ENCODE measurements at regions not wholly inside any gene's neighbourhood (a gene's known extent, or its start where the extent isn't known, plus 50 kb on each side); places are given as distances from the start of the nearest gene placed in this dataset.
"Not testable (repeated sequence)": the region's sequence is repeated elsewhere in the genome, so short reads cannot be mapped to it uniquely, and the experiment has no call there.

DNA sequence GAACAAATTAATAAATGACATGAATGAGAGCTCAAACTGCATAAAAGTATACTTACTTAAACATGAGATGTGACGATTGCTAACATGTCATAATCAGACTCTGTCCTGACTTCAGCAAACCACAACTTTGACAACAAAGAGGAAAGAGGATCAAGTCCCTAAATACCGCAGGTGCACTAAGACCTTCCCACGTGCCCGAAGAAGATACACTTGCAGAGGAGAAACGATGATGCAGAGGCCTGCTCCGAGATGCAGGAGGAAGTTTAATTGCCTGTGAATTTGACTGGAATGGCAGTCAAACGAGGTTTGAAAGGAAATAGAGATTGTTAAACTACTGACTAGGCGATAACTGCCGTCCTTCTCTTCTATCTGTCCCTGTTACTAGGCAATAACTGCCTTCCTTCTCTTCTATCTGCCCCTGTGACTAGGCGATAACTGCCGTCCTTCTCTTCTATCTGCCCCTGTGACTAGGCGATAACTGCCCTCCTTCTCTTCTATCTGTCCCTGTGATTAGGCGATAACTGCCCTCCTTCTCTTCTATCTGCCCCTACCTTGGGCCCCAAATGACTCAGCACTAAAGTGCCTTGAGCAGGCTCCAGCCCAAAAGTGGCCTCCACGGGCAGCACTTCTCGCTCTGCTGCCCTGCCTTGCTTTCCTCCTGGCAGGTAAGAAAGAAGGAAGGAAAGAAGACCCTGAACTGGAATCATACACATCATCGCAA is 2226.0 kb upstream of the DEFB115 start:
- not testable (repeated sequence) for H3K4me1 ChIP-seq (ENCODE audit: control insufficient read depth, insufficient read depth, low read length); H3K27me3 ChIP-seq (ENCODE audit: control insufficient read depth, insufficient read depth, low read length); H3K9ac ChIP-seq (ENCODE audit: low read depth, low read length); H3K36me3 ChIP-seq (ENCODE audit: control insufficient read depth, insufficient read depth, low read length); H3K4me3 ChIP-seq (ENCODE audit: low read depth, low read length); H3K27ac ChIP-seq (ENCODE audit: low read depth, low read length)
- H3K9me3 ChIP-seq (ENCODE audit: control insufficient read depth, insufficient read depth, low read length), result peaks cover 37% of the 10 kb centered on the region

GRCh38 chr20:29044239-29044638 is 2213.2 kb upstream of the DEFB115 start:
- peaks cover 35% of the 10 kb centered on the region for H3K9me3 ChIP-seq (ENCODE audit: control insufficient read depth, insufficient read depth, low read length)
- not testable (repeated sequence) for H3K36me3 ChIP-seq (ENCODE audit: control insufficient read depth, insufficient read depth, low read length); H3K4me1 ChIP-seq (ENCODE audit: control insufficient read depth, insufficient read depth, low read length); H3K9ac ChIP-seq (ENCODE audit: low read depth, low read length); H3K4me3 ChIP-seq (ENCODE audit: low read depth, low read length); H3K27me3 ChIP-seq (ENCODE audit: control insufficient read depth, insufficient read depth, low read length); H3K27ac ChIP-seq (ENCODE audit: low read depth, low read length)

- not testable (repeated sequence) for H3K27ac ChIP-seq (ENCODE audit: low read depth, low read length); H3K4me1 ChIP-seq (ENCODE audit: control insufficient read depth, insufficient read depth, low read length); H3K27me3 ChIP-seq (ENCODE audit: control insufficient read depth, insufficient read depth, low read length); H3K9ac ChIP-seq (ENCODE audit: low read depth, low read length); H3K36me3 ChIP-seq (ENCODE audit: control insufficient read depth, insufficient read depth, low read length); H3K4me3 ChIP-seq (ENCODE audit: low read depth, low read length)
- peaks cover 40% of the 10 kb centered on the region for H3K9me3 ChIP-seq (ENCODE audit: control insufficient read depth, insufficient read depth, low read length)
Observed at GRCh38 chr20:29050008-29050606, 2207.4 kb upstream of the DEFB115 start.

DNA sequence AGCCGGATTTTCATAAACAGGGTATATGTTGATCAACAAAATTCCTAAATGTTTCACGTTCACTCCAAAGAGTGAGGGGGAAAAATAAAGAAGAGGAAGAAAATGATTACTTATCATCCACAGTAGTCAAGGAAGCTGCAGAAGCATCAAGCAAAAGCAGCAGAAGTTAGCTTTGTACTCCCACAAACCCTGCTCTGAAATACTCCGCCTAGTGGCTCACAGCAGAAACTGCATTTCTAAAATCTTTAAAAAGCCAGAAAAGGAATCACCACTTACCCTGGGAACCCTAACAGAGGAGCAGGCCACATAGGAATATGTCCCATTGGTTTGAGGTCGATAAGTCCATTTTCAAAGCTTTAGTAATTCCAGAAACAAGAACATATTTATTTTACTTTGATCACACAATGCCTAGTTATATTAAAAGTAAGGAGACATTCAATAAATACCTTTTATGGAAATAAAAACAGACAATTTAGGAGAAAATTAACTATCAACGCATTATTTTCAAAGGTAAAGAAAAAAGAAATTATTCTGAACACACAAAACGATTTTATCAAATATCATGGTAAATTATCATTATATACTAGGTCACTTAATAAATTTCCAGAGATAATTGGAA is 2199.5 kb upstream of the DEFB115 start:
- H3K27ac ChIP-seq (ENCODE audit: low read depth, low read length); H3K4me1 ChIP-seq (ENCODE audit: control insufficient read depth, insufficient read depth, low read length); H3K9ac ChIP-seq (ENCODE audit: low read depth, low read length); H3K27me3 ChIP-seq (ENCODE audit: control insufficient read depth, insufficient read depth, low read length); H3K36me3 ChIP-seq (ENCODE audit: control insufficient read depth, insufficient read depth, low read length): not testable (repeated sequence)
- Histone ChIP-seq H3K4me3 (ENCODE audit: low read depth, low read length) (0 out of 2 replicates have a peak overlapping the region, but pooled peaks have one; percentile 21), H3K9me3 (ENCODE audit: control insufficient read depth, insufficient read depth, low read length) (peaks cover 72% of the 10 kb centered on the region)

GRCh38 chr20:29062451-29062850 is 2195.0 kb upstream of the DEFB115 start:
- not testable (repeated sequence) for H3K27me3 ChIP-seq (ENCODE audit: control insufficient read depth, insufficient read depth, low read length); H3K9ac ChIP-seq (ENCODE audit: low read depth, low read length); H3K27ac ChIP-seq (ENCODE audit: low read depth, low read length); H3K36me3 ChIP-seq (ENCODE audit: control insufficient read depth, insufficient read depth, low read length); H3K4me1 ChIP-seq (ENCODE audit: control insufficient read depth, insufficient read depth, low read length); H3K4me3 ChIP-seq (ENCODE audit: low read depth, low read length)
- H3K9me3 ChIP-seq (ENCODE audit: control insufficient read depth, insufficient read depth, low read length), result peaks cover 77% of the 10 kb centered on the region

DNA sequence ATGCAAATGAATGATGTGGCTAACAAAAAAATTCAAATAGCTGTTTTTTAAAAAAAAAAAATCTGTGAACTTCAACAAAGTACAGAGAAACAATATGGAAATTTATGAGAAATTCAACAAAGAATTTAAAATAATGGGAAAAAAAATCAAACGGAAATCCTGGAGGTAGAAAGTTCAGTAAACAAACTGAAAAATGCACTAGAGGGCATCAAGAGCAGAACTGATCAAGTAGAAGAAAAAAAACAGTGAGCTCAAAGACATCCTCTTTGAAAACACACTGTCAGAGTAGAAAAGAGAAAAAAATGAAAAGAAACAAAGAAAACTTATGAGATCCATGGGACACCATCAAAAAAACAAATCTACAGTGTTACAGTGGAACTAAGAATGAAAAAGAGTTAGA is 2191.1 kb upstream of the DEFB115 start:
- not testable (repeated sequence) for H3K27me3 ChIP-seq (ENCODE audit: control insufficient read depth, insufficient read depth, low read length); H3K36me3 ChIP-seq (ENCODE audit: control insufficient read depth, insufficient read depth, low read length); H3K4me3 ChIP-seq (ENCODE audit: low read depth, low read length); H3K4me1 ChIP-seq (ENCODE audit: control insufficient read depth, insufficient read depth, low read length); H3K27ac ChIP-seq (ENCODE audit: low read depth, low read length); H3K9ac ChIP-seq (ENCODE audit: low read depth, low read length)
- H3K9me3 ChIP-seq (ENCODE audit: control insufficient read depth, insufficient read depth, low read length), result peaks cover 52% of the 10 kb centered on the region

DNA sequence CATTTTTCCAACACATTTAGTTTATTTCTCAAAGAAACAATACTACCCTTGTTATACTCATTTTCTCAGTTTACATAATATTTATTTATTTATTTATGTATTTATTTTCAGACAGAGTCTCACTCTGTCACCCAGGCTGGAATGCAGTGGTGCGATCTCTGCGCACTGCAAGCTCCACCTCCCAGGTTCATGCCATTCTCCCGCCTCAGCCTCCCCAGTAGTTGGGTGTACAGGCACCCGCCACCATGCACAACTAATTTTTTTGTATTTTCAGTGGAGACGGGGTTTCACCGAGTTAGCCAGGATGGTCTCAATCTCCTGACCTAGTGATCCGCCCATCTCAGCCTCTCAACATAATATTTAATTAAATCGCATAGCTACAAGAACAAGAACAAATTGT is 2183.8 kb upstream of the DEFB115 start:
- not testable (repeated sequence) for H3K4me1 ChIP-seq (ENCODE audit: control insufficient read depth, insufficient read depth, low read length); H3K27me3 ChIP-seq (ENCODE audit: control insufficient read depth, insufficient read depth, low read length); H3K36me3 ChIP-seq (ENCODE audit: control insufficient read depth, insufficient read depth, low read length); H3K9ac ChIP-seq (ENCODE audit: low read depth, low read length); H3K4me3 ChIP-seq (ENCODE audit: low read depth, low read length); H3K27ac ChIP-seq (ENCODE audit: low read depth, low read length)
- peaks cover 38% of the 10 kb centered on the region for H3K9me3 ChIP-seq (ENCODE audit: control insufficient read depth, insufficient read depth, low read length)

GRCh38 chr20:29079769-29080690 is 2177.4 kb upstream of the DEFB115 start:
- H3K36me3 ChIP-seq (ENCODE audit: control insufficient read depth, insufficient read depth, low read length), result no peaks in the 10 kb centered on the region
- no peaks in the 10 kb centered on the region for H3K27me3 ChIP-seq (ENCODE audit: control insufficient read depth, insufficient read depth, low read length)
- H3K9ac ChIP-seq (ENCODE audit: low read depth, low read length), result no peak overlapping the region
- peaks cover 63% of the 10 kb centered on the region for H3K9me3 ChIP-seq (ENCODE audit: control insufficient read depth, insufficient read depth, low read length)
- H3K4me1 ChIP-seq (ENCODE audit: control insufficient read depth, insufficient read depth, low read length), result no peaks in the 10 kb centered on the region
- no peak overlapping the region for H3K4me3 ChIP-seq (ENCODE audit: low read depth, low read length)
- H3K27ac ChIP-seq (ENCODE audit: low read depth, low read length), result no peak overlapping the region

- H3K36me3 ChIP-seq (ENCODE audit: control insufficient read depth, insufficient read depth, low read length); H3K27me3 ChIP-seq (ENCODE audit: control insufficient read depth, insufficient read depth, low read length); H3K4me3 ChIP-seq (ENCODE audit: low read depth, low read length); H3K9ac ChIP-seq (ENCODE audit: low read depth, low read length); H3K27ac ChIP-seq (ENCODE audit: low read depth, low read length); H3K4me1 ChIP-seq (ENCODE audit: control insufficient read depth, insufficient read depth, low read length): not testable (repeated sequence)
- peaks cover 67% of the 10 kb centered on the region for H3K9me3 ChIP-seq (ENCODE audit: control insufficient read depth, insufficient read depth, low read length)
Observed at GRCh38 chr20:29081712-29082111, 2175.8 kb upstream of the DEFB115 start.

DNA sequence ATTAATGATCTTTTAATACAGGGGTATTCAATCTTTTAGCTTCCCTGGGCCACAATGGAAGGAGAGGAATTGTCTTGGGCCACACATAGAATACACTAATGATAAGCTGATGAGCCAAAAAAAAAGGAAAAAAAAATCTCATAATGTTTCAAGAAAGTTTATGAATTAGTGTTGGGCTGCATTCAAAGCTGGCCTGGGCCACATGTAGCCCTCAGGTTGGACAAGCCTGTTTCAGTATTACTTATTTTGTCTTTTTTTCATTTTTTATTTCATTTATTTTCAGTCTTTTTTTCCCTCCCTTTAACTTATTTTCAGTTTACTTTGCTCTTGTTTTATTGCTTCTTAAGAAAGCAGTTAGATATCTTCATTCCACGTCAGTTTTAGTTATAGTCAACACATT is 2171.8 kb upstream of the DEFB115 start:
- Histone ChIP-seq H3K4me3 (ENCODE audit: low read depth, low read length) (no peak overlapping the region), H3K27me3 (ENCODE audit: control insufficient read depth, insufficient read depth, low read length) (no peaks in the 10 kb centered on the region), H3K4me1 (ENCODE audit: control insufficient read depth, insufficient read depth, low read length) (no peaks in the 10 kb centered on the region), H3K36me3 (ENCODE audit: control insufficient read depth, insufficient read depth, low read length) (no peaks in the 10 kb centered on the region), H3K27ac (ENCODE audit: low read depth, low read length) (no peak overlapping the region), H3K9me3 (ENCODE audit: control insufficient read depth, insufficient read depth, low read length) (peaks cover 67% of the 10 kb centered on the region), H3K9ac (ENCODE audit: low read depth, low read length) (no peak overlapping the region)

All from HUES48 (cell line).